Activated CD4-positive, alpha-beta memory T cell treated with anti-CD3 and anti-CD28 coated beads for 36 hours (primary cell): ENCODE measurements at regions not wholly inside any gene's neighbourhood (a gene's known extent, or its start where the extent isn't known, plus 50 kb on each side); places are given as distances from the start of the nearest gene placed in this dataset.

Experiments used
- CTCF ChIA-PET: fragments of 350-600 bp; sonication (Branson Sonifier 250); formaldehyde crosslinking; loops from one replicate; lab custom pipeline; 2021; ENCODE audit warnings: antibody characterized with exemption, inconsistent platforms; lab: Charles Lee
- POLR2A ChIA-PET: fragments of 350-600 bp; sonication (Branson Sonifier 250); formaldehyde crosslinking; loops from one replicate; lab custom pipeline; 2021; ENCODE audit warnings: antibody characterized with exemption; lab: Charles Lee
- DNase-seq: peaks from one replicate; pipeline ENCODE4 v3.0.0-alpha.2; 2020
- H3K27ac Mint-ChIP-seq: one replicate; pipeline ENCODE4 v1.8.0; 2021; ENCODE audit warnings: mixed read lengths
- H3K27me3 Mint-ChIP-seq: one replicate; pipeline ENCODE4 v1.8.0; 2021; ENCODE audit warnings: mixed read lengths
- H3K36me3 Mint-ChIP-seq: one replicate; pipeline ENCODE4 v1.8.0; 2021; ENCODE audit warnings: mixed read lengths
- H3K4me1 Mint-ChIP-seq: one replicate; pipeline ENCODE4 v1.8.0; 2021; ENCODE audit warnings: low read depth, mixed read lengths
- H3K4me3 Mint-ChIP-seq: one replicate; pipeline ENCODE4 v1.8.0; 2021; ENCODE audit warnings: mild to moderate bottlenecking, mixed read lengths
- H3K9me3 Mint-ChIP-seq: one replicate; pipeline ENCODE4 v1.8.0; 2021; ENCODE audit warnings: mixed read lengths
- intact Hi-C: fragments of 100-400 bp; cut with micrococcal nuclease; formaldehyde crosslinking; loops from one replicate; pipeline ENCODE4 v1.15.1; 2023

GRCh38 chr2:220491670-220492069, 864.2 kb downstream of the SLC4A3 start:
- Mint-ChIP-seq H3K27ac (no peak overlapping the region), H3K36me3 (no peaks in the 10 kb centered on the region), H3K27me3 (no peaks in the 10 kb centered on the region), H3K4me1 (no peaks in the 10 kb centered on the region), H3K9me3 (no peaks in the 10 kb centered on the region), H3K4me3 (no peak overlapping the region)
- no peak for DNase-seq
- CTCF ChIA-PET, result no interaction called here
- POLR2A ChIA-PET, result no interaction called here
- intact Hi-C loops, result no loop called here

GRCh38 chr2:220493871-220494525, 866.6 kb downstream of the SLC4A3 start:
- Mint-ChIP-seq H3K27ac (no peak overlapping the region), H3K27me3 (no peaks in the 10 kb centered on the region), H3K4me1 (no peaks in the 10 kb centered on the region), H3K36me3 (no peaks in the 10 kb centered on the region), H3K4me3 (no peak overlapping the region), H3K9me3 (no peaks in the 10 kb centered on the region)
- POLR2A ChIA-PET, result no interaction called here
- intact Hi-C loops, result no loop called here
- no peak for DNase-seq
- CTCF ChIA-PET, result no interaction called here

- intact Hi-C loops, result no loop called here
- POLR2A ChIA-PET, result no interaction called here
Measured at GRCh38 chr2:220496513-220496912, 869.1 kb downstream of the SLC4A3 start.

GRCh38 chr2:220499225-220499624, 871.8 kb downstream of the SLC4A3 start:
- POLR2A ChIA-PET, result no interaction called here
- intact Hi-C loops, result no loop called here
- no peaks in the 10 kb centered on the region for H3K36me3 Mint-ChIP-seq
- no peaks in the 10 kb centered on the region for H3K9me3 Mint-ChIP-seq
- CTCF ChIA-PET, result no interaction called here
- peak overlapping the region; percentile 26 for H3K27ac Mint-ChIP-seq
- peak; percentile 9 for DNase-seq
- H3K4me3 Mint-ChIP-seq, result no peak overlapping the region
- H3K27me3 Mint-ChIP-seq, result no peaks in the 10 kb centered on the region
- no peaks in the 10 kb centered on the region for H3K4me1 Mint-ChIP-seq

More at GRCh38 chr2:220496513-220496912, 869.1 kb downstream of the SLC4A3 start:
- Mint-ChIP-seq H3K36me3 (no peaks in the 10 kb centered on the region), H3K9me3 (no peaks in the 10 kb centered on the region), H3K4me1 (no peaks in the 10 kb centered on the region), H3K27ac (no peak overlapping the region), H3K27me3 (no peaks in the 10 kb centered on the region), H3K4me3 (no peak overlapping the region)
- DNase-seq, result no peak
- CTCF ChIA-PET, result no interaction called here

- H3K27me3 Mint-ChIP-seq, result no peaks in the 10 kb centered on the region
- no peaks in the 10 kb centered on the region for H3K9me3 Mint-ChIP-seq
- DNase-seq, result no peak
- ChIA-PET CTCF (no interaction called here), POLR2A (no interaction called here)
- H3K4me3 Mint-ChIP-seq, result no peak overlapping the region
- intact Hi-C loops, result no loop called here
- no peaks in the 10 kb centered on the region for H3K4me1 Mint-ChIP-seq
- H3K36me3 Mint-ChIP-seq, result no peaks in the 10 kb centered on the region
- H3K27ac Mint-ChIP-seq, result no peak overlapping the region
Measured at GRCh38 chr2:220502539-220502938, 875.1 kb downstream of the SLC4A3 start.

GRCh38 chr2:220503431-220503830, 876.0 kb downstream of the SLC4A3 start:
- Mint-ChIP-seq H3K9me3 (no peaks in the 10 kb centered on the region), H3K27me3 (no peaks in the 10 kb centered on the region), H3K4me3 (no peak overlapping the region), H3K27ac (no peak overlapping the region), H3K4me1 (no peaks in the 10 kb centered on the region), H3K36me3 (no peaks in the 10 kb centered on the region)
- ChIA-PET CTCF (no interaction called here), POLR2A (no interaction called here)
- no peak for DNase-seq
- intact Hi-C loops, result no loop called here

GRCh38 chr2:220504938-220505503, 877.6 kb downstream of the SLC4A3 start:
- Mint-ChIP-seq H3K27ac (no peak overlapping the region), H3K4me1 (no peaks in the 10 kb centered on the region), H3K4me3 (no peak overlapping the region), H3K9me3 (no peaks in the 10 kb centered on the region), H3K36me3 (no peaks in the 10 kb centered on the region), H3K27me3 (no peaks in the 10 kb centered on the region)
- intact Hi-C loops, result no loop called here
- ChIA-PET POLR2A (no interaction called here), CTCF (interaction anchor here (0.7 kb wide), 1 partner anchor 207 kb away, joined by 3 read pairs; no protein-coding TSS in a partner anchor)
- DNase-seq, result no peak

GRCh38 chr2:220506466-220506865, 879.0 kb downstream of the SLC4A3 start:
- no peak for DNase-seq
- CTCF ChIA-PET, result no interaction called here

GRCh38 chr2:220509096-220509757, 881.8 kb downstream of the SLC4A3 start:
- H3K4me3 Mint-ChIP-seq, result no peak overlapping the region
- no peak for DNase-seq
- POLR2A ChIA-PET, result no interaction called here
- no peaks in the 10 kb centered on the region for H3K9me3 Mint-ChIP-seq
- H3K27ac Mint-ChIP-seq, result no peak overlapping the region
- no peaks in the 10 kb centered on the region for H3K27me3 Mint-ChIP-seq
- intact Hi-C loops, result no loop called here
- CTCF ChIA-PET, result no interaction called here
- no peaks in the 10 kb centered on the region for H3K4me1 Mint-ChIP-seq
- H3K36me3 Mint-ChIP-seq, result no peaks in the 10 kb centered on the region

More at GRCh38 chr2:220506466-220506865, 879.0 kb downstream of the SLC4A3 start:
- Mint-ChIP-seq H3K27me3 (no peaks in the 10 kb centered on the region), H3K4me3 (no peak overlapping the region), H3K36me3 (no peaks in the 10 kb centered on the region), H3K4me1 (no peaks in the 10 kb centered on the region), H3K27ac (no peak overlapping the region), H3K9me3 (no peaks in the 10 kb centered on the region)
- POLR2A ChIA-PET, result no interaction called here
- intact Hi-C loops, result no loop called here

- no peaks in the 10 kb centered on the region for H3K4me1 Mint-ChIP-seq
- H3K9me3 Mint-ChIP-seq, result no peaks in the 10 kb centered on the region
- H3K27ac Mint-ChIP-seq, result no peak overlapping the region
- intact Hi-C loops, result no loop called here
- H3K36me3 Mint-ChIP-seq, result no peaks in the 10 kb centered on the region
- ChIA-PET CTCF (no interaction called here), POLR2A (no interaction called here)
- DNase-seq, result no peak
- H3K27me3 Mint-ChIP-seq, result no peaks in the 10 kb centered on the region
- H3K4me3 Mint-ChIP-seq, result no peak overlapping the region
Measured at GRCh38 chr2:220509966-220510365, 882.5 kb downstream of the SLC4A3 start.

- DNase-seq, result no peak
- Mint-ChIP-seq H3K9me3 (no peaks in the 10 kb centered on the region), H3K27me3 (no peaks in the 10 kb centered on the region), H3K4me1 (no peaks in the 10 kb centered on the region), H3K36me3 (no peaks in the 10 kb centered on the region), H3K27ac (no peak overlapping the region), H3K4me3 (no peak overlapping the region)
- intact Hi-C loops, result no loop called here
- ChIA-PET POLR2A (no interaction called here), CTCF (no interaction called here)
Measured at GRCh38 chr2:220510668-220511067, 883.2 kb downstream of the SLC4A3 start.

- intact Hi-C loops, result no loop called here
- Mint-ChIP-seq H3K27ac (no peak overlapping the region), H3K36me3 (no peaks in the 10 kb centered on the region), H3K4me1 (no peaks in the 10 kb centered on the region), H3K27me3 (no peaks in the 10 kb centered on the region), H3K9me3 (no peaks in the 10 kb centered on the region), H3K4me3 (no peak overlapping the region)
- DNase-seq, result no peak
- POLR2A ChIA-PET, result no interaction called here
- CTCF ChIA-PET, result no interaction called here
Measured at GRCh38 chr2:220512419-220512818, 885.0 kb downstream of the SLC4A3 start.
